Epithelial cell of esophagus (primary cell): ENCODE measurements at regions not wholly inside any gene's neighbourhood (a gene's known extent, or its start where the extent isn't known, plus 50 kb on each side); places are given as distances from the start of the nearest gene placed in this dataset.
"Not testable (repeated sequence)": the region's sequence is repeated elsewhere in the genome, so short reads cannot be mapped to it uniquely, and the experiment has no call there.

Experiments
- DNase-seq: peaks from one replicate; pipeline ENCODE4 v3.0.0; 2010; ENCODE audit warnings: low read depth
- H3K4me3 ChIP-seq: 2 replicates; pipeline ENCODE4 v1.5.1; 2011; ENCODE audit warnings: mild to moderate bottlenecking, low read length, control low read depth
- TF ChIP-seq, protein P1 (sequence below): IDR thresholded peaks from 2 replicates; pipeline ENCODE4 v1.5.1; 2011; ENCODE audit warnings: low read depth, mild to moderate bottlenecking, low read length, control low read depth, inconsistent platforms; ENCODE audit not compliant: insufficient read depth; ENCODE audit errors: missing control alignments

DNA sequence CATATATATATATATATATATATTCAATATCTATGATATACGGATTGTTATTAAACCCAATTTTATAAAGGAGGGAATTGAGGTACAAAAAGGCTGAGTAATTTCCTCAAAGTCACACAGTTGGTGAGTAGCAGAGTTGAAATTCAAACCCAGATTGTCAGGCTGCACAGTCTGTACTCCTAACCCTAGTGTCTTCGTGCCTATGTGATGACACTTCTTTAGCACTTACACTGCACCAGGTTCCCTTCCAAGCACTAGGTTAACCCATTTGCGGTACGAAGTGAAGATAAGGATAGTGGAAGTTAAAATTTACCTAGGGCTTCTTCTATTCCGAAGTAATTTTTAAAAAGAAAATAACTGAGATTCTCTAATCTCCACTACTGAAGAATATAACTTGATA, 125.1 kb upstream of the TSPAN8 start:
- no peak for DNase-seq
- H3K4me3 ChIP-seq: no peak overlapping the region
- TF ChIP-seq, protein P1, sequence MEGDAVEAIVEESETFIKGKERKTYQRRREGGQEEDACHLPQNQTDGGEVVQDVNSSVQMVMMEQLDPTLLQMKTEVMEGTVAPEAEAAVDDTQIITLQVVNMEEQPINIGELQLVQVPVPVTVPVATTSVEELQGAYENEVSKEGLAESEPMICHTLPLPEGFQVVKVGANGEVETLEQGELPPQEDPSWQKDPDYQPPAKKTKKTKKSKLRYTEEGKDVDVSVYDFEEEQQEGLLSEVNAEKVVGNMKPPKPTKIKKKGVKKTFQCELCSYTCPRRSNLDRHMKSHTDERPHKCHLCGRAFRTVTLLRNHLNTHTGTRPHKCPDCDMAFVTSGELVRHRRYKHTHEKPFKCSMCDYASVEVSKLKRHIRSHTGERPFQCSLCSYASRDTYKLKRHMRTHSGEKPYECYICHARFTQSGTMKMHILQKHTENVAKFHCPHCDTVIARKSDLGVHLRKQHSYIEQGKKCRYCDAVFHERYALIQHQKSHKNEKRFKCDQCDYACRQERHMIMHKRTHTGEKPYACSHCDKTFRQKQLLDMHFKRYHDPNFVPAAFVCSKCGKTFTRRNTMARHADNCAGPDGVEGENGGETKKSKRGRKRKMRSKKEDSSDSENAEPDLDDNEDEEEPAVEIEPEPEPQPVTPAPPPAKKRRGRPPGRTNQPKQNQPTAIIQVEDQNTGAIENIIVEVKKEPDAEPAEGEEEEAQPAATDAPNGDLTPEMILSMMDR: no peak

DNA sequence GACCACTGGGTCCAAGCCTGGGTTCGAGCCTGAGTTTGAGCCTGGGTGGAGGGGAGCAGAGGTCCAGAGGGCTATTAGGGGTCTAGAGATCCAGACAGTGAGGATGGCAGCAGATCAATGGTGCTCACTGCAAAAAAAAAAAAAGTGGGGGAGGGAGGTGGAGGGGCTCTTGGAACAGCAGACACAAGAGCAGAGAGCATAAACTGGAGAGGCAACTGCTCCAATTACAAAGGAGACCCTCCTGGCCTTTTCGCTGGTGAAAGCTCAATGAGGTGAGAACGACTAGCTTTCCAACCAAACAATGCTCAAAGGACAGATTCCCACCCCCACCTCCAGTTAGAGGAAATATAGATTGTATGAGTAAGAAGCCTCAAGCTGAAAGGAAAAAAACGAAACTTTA, 124.2 kb upstream of the TSPAN8 start:
- H3K4me3 ChIP-seq: no peak overlapping the region
- no peak for DNase-seq
- TF ChIP-seq, protein P1: no peak

DNA sequence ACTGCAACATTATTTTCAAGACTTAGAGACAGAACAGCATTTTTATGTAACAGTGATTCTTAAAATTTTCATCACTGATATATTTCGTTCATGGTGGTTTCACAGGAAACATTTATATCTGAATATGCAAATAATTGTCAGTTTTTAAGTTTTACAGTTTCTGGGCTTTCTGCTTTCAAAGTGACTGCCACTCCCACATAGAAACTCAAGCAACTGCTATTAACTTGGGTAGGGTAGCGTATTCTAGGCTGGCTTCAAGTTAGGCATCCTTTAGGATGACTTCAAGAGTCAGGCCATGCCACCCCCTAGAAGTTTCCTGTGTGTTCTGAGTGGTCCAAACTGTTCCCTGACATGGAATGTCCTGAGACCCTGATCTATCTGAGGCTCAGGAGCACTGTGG, 123.6 kb upstream of the TSPAN8 start:
- H3K4me3 ChIP-seq: no peak overlapping the region
- TF ChIP-seq, protein P1: no peak
- DNase-seq: no peak

DNA sequence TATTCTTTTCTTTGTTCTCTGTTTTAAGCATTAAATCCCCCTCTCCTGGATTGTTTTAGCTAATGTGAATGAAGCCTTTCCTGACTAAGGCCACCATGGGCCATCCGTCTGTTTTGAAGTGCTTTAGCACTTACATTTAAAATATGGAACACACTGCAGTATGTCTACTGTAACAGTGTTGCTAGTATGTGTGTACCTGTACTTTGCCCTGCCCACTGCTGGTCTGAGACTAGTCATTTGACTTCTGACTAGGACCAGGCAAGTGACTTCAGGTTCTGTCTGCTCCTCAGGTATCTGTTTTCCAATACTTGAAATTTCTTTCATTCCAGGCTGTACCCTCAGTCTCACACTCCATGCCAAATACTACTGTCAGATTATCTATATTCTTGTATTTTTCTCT, 120.1 kb upstream of the TSPAN8 start:
- TF ChIP-seq, protein P1: no peak
- no peak overlapping the region for H3K4me3 ChIP-seq
- DNase-seq: no peak

DNA sequence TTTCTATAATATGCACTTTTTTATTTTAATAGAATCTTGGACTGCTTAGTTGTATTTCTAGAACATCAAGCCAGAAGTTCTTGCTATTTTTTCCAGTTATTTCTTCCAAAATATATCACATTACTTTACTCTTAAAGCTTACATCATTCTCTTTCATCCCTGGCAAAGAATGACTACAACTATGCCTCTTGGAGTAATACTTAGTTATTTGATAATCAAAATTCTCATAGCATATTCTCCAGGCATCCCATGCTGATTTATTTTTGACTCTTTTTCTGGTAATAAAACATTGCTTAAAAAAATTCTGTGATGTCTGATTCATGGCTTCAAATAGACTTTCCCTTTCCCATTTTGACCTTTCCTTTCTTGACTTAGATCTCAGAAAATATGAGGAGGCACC, 118.7 kb upstream of the TSPAN8 start:
- DNase-seq: no peak
- TF ChIP-seq, protein P1: no peak

DNA sequence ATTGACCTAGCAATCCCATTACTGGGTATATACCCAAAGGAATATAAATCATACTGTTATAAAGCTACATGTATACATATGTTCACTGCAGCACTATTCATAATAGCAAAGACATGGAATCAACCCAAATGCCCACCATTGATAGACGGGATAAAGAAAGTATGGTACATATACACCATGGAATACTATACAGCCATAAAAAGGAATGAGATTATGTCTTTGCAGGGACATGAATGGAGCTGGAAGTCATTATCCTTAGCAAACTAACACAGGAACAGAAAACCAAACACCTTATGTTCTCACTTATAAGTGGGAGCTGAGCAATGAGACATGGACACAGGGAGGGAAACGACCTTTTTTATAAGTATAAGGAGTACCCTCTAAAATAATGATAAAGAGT, 113.0 kb upstream of the TSPAN8 start:
- H3K4me3 ChIP-seq, DNase-seq: not testable (repeated sequence)

More for the DNA sequence above, 118.7 kb upstream of the TSPAN8 start:
- H3K4me3 ChIP-seq: no peak overlapping the region

DNA sequence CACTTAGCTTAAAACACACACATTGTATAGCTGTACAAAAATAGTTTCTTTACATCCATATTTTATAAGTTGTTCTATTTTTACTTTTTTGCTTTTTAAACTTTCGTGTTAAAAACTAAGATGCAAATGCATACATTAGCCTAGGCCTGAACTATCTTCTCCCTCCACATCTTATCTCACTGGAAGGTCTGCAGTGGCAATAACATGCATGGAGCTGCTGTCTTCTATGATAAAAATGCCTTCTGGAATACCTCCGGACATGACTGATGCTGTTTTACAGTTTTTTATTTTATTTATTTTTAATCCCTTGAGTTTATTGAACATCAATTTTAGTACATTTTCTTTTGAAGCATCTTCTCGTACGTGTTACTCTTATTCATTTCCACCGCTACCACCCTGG, 112.3 kb upstream of the TSPAN8 start:
- H3K4me3 ChIP-seq: no peak overlapping the region
- TF ChIP-seq, protein P1: no peak
- no peak for DNase-seq

DNA sequence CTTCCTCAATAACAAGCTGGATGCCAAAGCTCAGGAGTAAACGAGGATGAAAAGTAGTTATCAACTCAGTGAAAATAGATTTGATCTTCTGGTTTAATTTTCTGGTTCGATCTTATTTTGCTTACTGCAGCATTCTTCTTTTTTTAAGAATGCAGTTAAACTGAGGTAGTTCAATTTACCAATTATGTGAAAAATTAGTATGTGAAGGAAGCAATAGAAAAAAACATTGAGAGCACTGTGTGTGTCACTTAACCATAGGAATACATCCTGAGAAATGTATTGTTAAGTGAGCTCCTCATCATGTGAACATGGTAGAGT, 111.4 kb upstream of the TSPAN8 start:
- no peak for DNase-seq
- no peak overlapping the region for H3K4me3 ChIP-seq
- TF ChIP-seq, protein P1: no peak
